ENCODE measurements at regions not wholly inside any gene's neighbourhood (a gene's known extent, or its start where the extent isn't known, plus 50 kb on each side); places are given as distances from the start of the nearest gene placed in this dataset.

DNA sequence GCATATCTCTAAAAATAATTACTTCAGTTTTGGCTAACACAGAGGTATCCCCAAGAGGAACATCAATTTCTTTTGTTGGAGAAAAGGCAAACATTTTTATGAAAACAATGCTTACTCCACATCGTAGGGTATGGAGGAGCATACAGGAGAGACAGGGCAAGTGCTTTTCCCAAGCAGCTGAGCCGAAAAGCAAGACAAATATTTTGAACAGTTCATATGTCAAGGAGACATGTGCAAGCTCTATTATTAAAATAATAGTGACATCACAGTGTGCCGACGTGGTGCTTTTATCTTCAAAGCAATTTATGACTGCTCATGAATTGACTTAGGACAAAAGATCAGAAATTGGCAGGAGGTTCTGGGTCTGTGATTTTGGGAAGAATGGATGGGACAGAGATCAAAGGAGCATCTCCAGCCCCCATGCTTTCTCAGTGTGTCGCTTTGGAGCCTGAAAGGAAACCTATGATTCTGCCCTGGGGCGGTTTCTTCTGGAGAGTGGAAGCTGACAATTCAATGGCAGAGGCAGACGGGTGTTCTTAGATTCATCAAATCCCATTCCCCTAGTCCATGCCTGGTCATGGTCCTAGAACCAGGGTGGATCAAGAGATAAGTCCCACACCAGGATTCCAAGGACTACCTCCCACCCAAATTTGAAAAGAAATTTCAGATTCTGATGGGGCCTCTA lies 97.1 kb downstream of the JCAD start:
- DNase-seq (ENCODE audit: low spot score): no peak

DNA sequence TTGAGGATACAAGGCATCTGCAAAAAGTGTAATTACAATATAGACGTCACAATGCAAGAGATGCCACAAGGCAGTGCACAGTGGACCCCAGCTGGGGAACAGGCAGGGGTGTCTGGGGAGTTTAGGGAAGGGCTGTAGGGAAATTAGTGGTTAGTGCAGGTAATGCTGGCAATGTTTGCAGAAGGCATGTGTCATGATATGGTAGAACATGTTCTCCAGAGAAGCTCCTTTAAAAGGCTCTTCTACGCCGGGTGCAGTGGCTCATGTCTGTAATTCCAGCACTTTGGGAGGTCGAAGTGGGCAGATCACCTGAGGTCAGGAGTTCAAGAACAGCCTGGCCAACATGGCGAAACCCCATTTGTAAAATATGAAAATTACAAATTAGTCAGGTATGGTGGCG lies 98.0 kb downstream of the JCAD start:
- no peak for DNase-seq (ENCODE audit: low spot score)

DNA sequence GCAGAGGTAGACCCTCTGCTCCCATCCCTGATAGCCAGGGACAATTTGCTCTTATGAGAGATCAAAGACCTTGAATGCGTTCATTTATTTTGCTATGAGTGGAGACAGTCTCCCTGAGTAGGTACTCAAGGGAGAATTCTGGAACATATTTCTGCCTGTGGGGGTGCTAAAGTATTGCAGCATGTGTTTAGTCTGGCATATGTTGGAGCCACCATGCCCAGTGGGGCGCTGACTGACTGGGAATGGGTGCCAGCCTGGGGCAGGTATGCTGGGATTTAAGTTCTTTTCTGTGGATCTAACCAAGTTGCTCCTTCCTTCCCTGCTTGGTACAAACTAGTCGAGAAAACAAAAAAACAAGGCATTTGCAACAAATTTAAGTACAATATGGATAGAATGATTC lies 99.1 kb downstream of the JCAD start:
- no peak for DNase-seq (ENCODE audit: low spot score)

DNA sequence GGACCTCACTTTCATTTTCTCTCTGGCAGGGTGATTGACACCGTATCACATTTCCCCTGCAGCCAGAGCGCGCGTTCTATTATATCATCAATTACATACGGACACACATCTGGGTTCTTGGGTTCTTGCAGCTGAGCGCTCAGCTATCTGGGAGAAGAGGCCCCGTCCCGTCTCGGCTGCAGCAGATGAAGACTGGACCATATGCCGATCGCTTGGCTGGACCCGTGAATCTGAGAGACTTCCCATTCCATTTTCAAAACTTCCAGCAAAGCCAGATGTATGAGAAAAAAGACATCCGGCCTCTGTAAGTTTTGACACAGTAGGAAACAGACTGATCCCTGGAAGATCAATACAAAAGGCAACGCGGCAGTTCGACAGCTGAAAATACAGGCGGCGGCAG lies 99.8 kb downstream of the JCAD start:
- no peak for DNase-seq (ENCODE audit: low spot score)

DNA sequence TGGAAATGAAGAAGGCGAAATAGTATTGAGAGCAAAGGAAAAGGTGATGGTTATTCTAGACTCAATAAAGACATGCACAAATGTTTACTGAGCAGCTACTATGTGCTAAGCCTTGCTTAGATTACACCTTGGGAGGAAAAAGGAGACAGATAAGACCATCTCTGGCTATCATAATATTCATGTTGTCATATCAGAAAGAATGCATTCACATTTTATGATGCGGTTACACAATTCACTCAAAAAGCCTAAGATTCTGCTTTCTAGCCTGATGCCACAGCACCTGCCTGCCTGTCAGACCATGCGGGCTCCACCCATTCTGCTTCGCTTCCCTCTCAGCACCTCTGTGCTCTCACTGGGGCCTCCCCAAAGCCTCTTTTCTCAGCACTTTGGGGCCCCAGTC lies 100.9 kb downstream of the JCAD start:
- no peak for DNase-seq (ENCODE audit: low spot score)

DNA sequence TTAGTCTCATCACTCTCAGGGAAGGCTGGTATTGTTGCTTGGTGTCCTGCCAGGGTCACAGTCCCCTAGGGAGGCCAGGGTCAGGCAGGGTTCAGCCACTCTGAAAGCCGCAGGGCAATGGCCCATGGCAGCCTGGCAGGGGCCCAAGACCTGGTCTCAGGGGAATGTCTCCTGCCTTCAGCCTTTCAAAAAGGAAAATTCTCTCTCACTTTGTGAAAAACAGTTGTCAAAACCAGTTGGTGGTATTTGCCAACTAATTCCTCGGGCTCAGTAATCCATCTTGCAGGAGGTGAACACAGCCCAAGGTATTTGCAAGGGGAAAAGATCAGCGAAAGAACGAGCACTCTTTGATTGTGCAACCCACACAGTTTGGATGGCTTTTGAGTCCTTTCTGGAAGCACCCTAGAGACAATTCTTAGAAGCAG lies 101.5 kb downstream of the JCAD start:
- DNase-seq (ENCODE audit: low spot score): no peak

DNA sequence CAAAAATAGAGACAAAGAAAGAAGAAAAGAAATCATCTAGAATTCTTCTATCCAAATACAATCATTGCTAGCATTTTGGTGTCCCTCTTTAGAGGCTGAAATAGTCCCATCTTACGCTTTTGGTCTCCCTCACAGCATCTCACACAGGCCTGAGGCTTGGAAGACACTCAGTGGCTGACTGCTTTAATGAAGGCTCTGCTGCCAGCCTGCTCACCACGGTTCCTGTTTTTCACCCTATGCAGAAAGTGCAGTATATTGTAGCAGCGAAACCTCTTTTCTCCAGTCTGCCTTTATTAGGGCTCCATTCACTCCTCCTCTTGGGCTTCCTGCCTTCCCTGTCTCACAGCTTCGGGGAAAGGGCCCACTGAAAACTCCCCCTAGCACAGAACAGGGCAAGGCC lies 102.2 kb downstream of the JCAD start:
- DNase-seq (ENCODE audit: low spot score): no peak

DNA sequence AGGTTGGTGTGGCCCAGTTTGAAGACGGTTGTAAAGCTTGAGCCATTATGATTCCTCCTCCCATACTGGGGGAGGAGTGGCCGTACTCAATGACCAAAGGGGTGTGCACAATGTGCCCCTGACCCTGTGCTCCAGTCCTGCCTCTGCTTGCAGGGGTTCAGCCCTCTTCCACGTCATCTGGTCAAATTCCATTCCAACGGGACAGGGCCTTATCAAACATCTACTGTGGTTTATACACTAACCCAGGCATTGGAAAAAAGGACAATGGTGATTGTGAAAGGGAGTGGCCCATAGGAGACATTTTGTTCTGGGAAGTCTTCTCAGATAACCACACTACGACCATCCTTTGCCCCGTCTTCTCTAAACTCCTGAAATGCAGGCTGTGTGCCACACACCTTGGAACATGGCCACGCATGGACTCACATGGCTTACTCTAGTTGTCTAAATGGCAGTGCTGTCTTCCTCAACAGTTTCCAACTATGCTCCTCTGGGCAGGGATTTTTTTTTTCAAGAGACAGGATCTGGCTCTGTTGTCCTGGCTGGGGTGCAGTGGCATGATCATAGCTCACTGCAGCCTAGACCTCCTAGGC lies 103.0 kb downstream of the JCAD start:
- no peak for DNase-seq (ENCODE audit: low spot score)

DNA sequence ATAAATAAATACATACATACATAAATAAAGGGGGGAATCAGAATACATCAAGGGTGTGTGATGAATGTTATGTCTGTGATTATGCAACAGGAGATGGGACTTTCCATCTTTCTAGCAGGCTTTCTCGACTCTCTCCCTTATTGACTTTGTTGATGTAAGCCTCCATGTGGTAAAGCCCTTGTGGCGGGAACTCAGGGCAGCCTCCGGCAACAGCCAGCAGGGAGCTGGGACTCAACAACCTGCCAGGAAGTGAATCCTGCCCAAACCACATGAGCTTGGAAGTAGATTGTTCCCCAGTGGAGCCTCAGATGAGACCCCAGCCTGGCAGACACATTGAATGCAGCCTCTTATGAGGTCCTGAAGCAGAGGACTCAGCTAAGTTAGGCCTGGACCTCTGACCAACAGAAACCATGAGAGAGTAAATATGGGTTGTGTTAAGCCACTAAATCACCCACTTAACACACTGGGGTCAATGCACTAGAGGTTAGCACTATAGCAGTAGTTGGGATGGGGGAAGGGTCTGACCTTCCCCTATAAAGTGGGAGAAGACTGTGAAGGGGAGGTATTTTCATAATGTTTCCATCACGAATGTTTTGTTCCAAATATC lies 104.0 kb downstream of the JCAD start:
- no peak for DNase-seq (ENCODE audit: low spot score)

DNA sequence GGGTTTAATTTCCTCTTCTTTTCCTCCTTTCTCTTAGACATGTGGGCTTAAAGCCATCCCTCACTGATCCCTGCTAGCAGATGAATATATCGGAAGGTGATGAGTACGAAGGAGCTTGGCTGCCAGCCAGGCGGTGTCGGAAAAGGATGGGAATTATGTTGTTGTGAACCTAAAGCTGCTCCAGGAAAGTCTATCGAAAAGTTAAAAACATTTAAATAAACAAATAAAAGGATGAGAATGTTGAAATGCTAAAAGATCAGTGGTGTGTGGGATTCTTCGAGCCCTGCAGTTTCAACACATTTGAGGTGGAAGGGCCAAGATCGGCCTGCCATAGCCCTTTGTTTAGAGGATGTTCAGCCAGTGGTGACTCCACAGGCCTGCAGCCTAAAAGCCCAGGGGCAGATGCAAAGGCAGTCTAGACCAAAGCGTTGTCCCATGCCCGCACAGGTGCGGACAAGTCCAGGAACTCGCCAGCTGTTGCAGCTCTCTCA lies 107.9 kb downstream of the JCAD start:
- DNase-seq (ENCODE audit: low spot score): no peak

DNA sequence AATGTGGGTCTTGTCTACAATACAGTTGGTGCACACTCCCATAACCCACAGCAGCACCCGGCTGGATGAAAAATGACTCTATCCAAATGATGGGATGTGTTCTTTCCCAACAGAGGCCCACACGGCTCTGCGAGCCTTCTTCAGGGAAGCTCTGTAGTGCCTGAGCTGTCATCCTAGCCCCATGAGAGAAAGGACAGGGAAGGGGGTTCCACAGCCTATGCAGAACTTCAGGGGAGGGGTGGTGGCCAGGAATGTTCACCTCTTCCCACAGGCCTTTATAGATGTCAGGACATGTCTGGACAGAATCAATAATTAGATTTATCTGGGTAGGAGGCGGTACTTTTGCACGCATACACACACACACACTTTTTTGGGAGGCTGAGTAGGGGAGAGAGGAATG lies 109.0 kb downstream of the JCAD start:
- no peak for DNase-seq (ENCODE audit: low spot score)

DNA sequence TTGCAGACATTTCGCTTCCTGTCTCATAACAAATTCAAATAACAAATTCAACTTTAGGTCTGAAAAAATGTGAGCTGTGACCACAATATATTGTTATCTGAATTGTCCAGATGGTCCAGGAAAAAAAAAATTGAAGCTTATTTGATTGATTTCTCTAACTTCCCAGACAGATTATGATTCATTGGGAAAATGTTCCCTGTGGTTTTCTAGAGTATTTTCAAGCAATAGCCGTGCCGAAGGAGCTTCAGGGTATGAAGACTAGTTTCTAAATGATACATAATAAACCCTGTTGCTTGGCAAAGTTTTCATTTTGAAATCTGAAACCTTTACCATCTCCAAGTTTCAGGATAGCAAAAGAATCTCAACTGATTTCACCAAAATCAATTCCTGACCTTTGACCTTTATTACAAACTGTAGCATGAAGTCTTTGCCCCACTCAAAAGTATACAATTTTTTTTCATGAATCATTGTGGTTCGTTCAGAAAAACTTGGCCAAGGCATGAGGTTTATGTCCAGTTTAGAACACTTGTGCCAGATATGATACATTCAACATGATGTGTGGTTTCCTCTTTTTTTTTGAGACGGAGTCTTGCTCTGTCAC lies 109.9 kb downstream of the JCAD start:
- DNase-seq (ENCODE audit: low spot score): no peak

DNA sequence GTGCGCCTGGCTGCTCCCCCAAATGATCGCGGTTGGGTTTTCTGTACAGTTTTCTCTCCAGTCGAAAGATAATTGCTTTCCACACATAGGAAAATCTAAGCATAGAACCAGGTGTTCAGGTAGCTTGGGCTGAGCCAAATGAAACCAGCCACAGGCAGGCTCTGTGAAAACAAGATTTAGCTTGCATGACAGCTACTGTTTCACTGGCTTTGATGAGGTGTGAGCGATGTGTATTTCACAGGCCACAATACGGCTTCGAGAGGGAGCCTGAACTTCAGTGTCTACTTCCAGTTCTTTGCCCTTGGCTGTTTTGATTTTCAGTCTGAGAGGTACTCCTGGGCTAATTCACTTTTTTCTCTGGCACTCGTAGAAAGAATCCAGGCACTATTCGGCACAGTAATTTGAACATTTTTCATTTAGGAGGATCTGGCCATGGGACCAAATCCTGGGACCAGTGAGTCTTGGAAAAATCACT lies 110.5 kb downstream of the JCAD start:
- no peak for DNase-seq (ENCODE audit: low spot score)

DNA sequence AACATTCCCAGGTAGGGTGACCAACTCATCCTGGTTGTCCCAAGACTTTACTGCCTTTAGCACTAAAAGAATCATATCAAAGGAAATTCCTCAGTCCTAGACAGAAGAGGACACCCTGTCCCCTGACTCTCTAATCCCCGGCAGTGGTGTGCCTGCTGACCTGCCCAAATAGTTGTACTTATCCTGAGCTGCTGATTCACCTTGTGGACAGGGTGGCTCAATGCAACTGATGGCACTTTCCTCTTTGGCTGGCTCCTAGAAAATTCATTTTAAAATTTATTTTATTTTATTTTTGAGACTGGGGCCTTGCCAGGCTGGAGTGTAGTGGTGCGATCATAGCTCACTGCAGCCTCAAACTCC lies 111.7 kb downstream of the JCAD start:
- DNase-seq (ENCODE audit: low spot score): no peak

DNA sequence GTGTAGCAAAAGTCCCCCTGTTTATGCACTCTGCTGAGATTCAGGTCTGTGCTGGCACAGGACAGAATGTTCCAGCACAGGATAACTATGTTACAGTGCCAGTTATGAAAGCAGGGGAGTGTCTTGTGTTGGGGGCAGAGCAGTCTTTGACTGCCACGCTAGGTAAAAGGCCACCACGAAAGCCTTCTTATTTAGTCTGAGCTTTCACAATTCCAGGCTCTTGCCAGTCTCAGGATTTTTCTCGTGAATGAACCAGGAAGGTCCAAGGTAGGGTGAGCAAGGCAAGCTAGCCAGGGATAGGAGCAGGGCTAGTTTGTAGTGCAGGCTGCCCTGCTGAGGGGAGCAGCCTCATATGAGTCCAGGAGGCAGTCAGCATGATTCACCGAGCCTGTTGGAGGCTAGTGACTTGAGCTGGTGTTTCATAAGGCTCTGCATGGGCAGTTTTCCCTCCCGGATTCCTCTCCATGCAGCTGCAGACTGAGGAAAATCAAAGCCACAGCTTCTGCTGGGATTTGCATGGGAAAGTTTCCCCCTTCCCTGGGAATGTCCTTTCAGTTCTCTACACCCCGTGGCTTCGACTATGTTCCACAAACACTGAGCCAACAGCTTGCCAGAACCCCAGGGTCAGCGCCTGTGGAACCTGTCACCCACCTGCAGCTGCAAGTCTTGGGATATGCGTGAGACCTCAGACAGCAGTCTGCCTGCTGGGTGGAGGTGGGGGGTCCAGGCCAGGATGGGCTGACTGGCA lies 112.3 kb downstream of the JCAD start:
- no peak for DNase-seq (ENCODE audit: low spot score)

DNA sequence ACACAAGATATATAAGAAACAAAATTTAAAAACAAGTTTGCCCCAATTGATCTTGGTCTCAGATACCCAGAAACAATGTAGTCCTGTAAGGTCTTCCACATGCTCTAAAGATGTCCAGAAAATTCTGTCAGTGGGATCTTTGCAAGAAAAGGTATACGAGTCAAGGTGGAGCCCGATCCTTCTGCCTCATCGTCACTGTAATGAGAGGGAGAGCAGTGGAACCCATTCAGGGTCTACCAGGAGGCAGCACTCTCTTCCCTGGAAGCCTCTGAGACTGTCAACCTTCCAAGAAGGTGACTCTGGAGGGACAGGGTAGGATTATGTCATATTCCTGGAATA lies 112.8 kb downstream of the JCAD start:
- no peak for DNase-seq (ENCODE audit: low spot score)

DNA sequence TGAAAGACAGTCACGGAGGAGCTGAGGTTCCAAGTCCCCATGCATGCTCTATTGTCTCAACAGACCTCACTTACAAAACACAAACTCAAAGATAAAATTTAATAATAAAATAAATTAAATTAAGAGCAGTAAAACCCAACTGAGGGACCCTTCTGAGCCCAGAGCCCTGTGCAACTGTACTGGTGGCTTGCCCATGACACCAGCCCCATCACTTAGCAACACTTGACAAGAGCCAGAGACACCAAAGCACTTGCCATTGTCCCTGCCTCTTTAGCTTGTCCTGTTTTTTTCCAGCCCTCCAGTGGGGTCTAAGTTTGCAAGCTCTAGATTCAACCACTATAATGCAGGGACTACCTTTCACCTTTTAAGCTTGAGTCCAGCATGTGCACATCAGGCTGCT lies 117.9 kb downstream of the JCAD start:
- no peak for DNase-seq (ENCODE audit: low spot score)

DNA sequence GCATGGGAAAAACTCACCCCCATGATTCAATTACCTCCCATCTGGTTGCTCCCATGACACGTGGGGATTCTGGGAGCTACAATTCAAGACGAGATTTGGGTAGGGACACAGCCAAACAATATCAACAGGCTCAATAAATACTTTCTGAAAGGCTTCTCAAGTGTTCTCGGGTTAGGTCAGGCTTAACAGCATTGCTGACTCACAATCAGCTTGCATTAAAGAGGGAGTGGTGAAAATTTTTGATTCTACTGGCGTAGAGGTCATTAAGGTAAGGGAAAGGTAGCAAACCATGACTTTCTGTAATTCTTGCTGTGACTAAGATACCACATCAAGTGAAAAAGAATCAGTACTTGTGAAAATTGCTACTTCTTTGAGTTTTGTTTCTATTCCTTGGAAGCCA lies 126.4 kb downstream of the JCAD start:
- DNase-seq (ENCODE audit: low spot score): no peak

DNA sequence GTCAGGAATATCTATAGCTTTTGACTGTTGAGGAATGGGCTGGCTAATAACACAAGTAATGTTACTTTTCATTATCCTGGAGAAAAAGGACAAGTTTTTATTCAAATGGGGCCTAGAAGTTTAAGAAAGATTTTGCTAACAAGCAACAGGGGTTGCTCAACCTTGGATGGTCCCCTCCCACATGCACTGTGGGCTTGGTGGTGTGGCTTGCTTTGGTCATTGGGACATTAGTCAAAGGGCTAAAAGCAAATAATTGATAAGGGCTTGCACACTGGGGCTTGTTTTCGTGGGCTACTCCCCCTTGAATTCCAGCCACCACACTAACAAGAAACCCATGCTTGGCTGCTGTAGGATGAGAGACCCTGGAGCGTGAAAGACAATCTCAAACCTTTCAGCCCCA lies 127.6 kb downstream of the JCAD start:
- DNase-seq (ENCODE audit: low spot score): no peak

DNA sequence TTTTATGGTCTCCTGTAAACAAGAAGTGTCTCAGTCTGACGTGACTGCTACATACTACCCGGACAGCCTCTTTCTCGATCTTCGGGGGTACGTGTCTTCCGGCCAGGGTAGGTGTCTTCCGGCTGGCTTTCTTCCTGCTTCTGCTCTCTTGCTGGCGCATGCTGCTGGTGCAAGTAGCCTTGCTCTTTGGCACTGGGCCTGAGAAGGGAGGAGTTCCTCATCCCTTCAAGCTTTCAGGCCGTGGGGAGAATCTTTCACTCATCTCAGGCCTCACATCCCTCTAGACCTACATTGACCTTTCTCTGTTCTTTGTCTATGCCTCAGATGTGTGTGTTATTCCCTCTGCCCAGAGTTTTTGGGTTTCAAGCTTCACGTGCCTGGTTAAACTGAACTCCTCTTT lies 130.4 kb downstream of the JCAD start:
- no peak for DNase-seq (ENCODE audit: low spot score)

DNA sequence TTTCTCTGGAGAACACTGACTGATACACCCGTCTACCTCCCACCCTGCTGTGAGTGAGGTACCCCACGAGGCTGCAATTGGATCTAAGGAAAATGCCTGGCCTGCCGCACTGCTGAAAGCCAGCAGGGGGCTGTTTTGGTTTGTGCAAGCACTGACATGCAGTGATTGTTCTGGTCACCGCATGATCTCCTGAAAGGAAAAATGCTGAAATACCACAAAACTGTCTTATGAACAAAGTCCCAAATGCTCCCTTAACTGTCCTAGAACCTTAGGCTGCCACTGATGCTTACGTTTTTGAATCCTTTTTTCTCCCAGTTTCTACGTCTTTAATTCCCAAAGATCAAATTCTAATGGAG lies 132.7 kb downstream of the JCAD start:
- no peak for DNase-seq (ENCODE audit: low spot score)

DNA sequence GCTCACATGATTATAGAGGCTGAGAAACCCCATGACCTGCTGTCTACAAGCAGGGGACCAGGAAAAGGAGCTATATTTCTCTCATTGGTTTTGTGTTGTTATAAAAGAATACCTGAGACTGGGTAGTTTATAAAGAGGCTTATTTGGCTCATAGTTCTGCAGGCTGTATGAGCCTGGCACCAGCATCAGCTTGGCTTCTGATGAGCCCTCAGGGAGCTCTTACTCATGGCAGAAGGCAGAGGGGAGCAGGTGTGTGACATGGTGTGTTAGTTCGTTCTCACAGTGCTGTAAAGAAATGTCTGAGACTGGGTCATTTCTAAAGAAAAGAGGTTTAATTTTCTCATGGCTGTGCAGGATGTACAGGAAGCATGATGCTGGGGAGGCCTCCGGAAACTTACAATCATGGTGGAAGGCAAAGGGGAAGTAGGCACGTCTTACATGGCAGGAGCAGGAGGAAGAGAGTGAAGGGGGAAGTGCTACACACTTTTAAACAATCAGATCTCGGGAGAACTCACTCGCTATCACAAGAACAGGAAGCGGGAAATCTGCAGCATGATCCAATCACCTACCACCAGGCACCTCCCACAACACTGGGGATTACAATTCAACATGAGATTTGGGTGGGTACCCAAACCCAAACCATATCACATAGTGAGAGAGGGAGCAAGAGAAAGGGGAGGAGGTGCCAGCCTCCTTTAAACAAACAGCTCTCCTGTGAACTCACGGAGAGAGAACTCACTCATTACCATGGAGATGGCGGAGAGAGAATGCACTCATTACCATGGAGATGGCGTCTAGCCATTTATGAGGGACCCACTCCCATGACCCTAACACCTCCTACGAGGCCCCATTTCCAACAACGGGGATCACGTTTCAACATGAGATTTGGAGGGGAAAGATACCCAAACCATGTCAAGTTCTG lies 133.4 kb downstream of the JCAD start:
- DNase-seq (ENCODE audit: low spot score): no peak
